GM21576 (cell line): ENCODE measurements at regions not wholly inside any gene's neighbourhood (a gene's known extent, or its start where the extent isn't known, plus 50 kb on each side); places are given as distances from the start of the nearest gene placed in this dataset.
"Not testable (repeated sequence)": the region's sequence is repeated elsewhere in the genome, so short reads cannot be mapped to it uniquely, and the experiment has no call there.

Experiments
- ATAC-seq: cut with Tn5 transposase; IDR thresholded peaks from one replicate; pipeline ENCODE4 v1.9.1; 2021; ENCODE audit warnings: mild to moderate bottlenecking, moderate library complexity; ENCODE audit not compliant: unreplicated experiment

DNA sequence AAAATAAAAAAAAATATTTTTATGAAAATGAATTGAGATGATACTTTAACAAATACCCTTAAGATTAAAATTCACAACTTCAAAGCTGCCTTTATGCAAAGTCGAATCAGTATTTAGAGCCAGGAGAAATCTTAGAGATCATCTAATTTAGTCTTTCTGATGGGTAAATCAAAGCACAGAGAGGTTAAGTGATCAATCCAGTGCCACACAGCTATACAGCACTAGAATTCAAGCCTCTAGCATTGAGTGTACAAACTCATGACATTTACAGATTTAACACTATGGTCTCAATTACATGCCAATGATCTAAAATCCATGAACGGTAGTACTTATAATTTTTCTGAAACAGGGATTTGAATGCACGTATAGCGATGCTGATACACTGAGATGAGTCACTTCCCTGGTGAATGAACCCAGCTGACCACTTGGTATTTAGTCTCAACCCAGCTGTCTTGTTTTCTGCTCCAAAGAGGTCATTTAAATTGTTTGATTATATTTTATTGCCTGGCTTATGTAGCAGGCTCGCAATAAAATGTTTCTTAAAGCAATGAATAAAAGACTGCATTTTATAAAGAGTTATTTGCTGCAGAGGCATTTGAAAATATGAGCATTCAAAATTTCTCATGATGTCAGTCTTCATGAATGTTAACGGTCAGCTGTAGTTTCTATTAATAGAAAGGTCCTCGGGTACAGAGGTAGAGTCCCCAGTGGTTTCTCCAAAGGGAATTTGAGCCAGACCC lies 152.4 kb upstream of the PRICKLE1 start:
- no peak for ATAC-seq

DNA sequence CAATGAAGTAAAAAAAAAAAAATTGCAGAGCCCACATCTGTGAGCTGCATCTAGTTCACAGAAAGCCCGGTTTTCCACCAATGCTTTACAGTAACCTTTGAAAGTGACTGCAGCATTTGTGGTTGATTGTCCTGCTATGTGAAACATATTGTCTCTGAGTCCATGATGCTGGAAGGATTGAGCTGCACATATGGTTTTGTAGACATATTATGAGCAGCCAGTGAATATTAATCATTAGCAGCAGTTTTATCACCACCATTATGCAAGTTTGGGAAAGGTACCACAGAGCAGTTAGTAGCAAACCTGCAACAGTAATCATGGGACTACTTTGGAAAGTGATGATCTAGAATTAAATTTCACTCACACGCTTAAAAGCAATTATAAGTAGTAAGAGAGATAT lies 151.5 kb upstream of the PRICKLE1 start:
- ATAC-seq: no peak

DNA sequence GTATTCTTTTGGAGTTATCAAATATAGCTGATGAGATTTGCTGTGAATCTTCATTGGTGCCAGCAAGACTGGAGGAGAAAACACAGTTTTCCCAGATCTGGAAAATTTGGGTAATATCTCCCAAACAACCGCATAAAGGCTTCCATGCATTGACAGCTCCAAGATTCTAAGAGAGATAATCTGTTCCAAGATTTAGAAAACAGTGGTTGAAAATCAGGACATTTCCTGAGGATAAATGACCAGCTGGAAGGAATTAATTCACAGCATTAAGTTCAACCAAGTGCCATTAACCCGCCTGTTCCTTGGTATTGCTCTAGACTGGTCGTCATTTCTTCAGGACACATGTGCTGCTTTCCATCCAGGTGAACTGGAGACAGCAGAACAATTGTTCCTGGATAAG lies 147.9 kb upstream of the PRICKLE1 start:
- no peak for ATAC-seq

DNA sequence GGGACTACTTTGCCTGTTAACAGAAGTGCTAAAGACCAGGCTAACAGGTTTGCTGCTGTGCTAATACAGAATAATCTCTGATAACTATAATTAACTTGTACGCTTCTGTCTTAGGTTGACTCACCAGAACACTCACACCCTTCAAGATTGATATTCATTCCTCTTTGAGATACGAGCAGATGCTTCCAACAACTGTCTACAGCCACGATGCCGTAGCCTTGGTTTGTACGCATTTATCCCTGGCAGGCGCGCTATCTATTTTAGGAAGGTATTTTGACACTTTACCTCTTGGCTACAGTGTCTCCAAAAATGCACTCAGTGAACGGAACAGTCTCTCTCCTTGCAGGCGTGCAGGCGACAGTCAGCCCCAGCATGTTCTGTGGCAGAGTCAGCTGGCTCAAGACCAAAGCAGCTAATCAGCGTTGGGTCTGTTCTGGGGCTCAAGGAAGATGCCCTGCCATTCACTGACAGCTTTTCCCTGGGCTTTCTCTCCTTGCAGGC lies 146.4 kb upstream of the PRICKLE1 start:
- ATAC-seq: no peak

DNA sequence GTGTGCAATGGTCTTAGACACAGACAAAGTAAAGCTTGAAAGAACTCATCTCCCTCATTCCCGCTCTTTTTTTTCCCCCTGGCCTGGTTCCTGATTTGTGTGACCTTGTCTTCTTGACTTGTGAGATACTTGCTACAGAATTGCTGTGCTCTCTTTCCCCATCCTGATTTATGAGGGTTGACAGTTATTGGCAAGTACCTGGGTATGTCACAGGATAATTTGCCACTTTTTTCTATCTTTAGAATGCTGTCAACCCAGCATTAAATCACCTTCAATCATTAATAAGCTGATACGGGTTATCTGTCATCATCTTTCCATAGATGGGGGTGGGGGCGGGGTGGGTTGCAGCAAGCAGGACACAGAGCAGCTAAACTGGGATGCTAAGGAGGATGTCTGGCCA lies 144.4 kb upstream of the PRICKLE1 start:
- ATAC-seq: no peak

DNA sequence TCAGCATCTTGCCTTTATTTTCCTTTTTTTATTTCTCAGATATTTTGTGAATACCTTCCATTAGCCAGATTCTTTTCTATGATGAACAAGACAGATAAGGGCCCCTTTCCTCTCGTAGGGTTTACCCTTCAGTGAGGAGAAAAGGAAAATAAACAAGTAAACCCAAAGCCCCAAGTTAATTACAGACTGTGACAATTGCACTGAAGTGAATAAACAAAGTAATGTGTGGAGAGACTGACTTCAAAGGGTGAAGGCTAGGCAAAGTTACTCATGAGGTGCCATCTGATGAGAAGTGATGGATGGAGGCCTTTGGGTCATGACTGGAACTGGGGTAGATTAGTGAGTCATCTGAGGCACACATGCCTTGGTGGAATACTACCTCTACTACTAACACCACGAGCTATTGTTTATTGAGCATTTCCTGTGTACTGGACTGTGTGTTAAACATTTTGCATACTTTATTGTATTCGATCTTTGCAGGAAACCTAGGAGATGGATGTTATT lies 143.4 kb upstream of the PRICKLE1 start:
- ATAC-seq: no peak

DNA sequence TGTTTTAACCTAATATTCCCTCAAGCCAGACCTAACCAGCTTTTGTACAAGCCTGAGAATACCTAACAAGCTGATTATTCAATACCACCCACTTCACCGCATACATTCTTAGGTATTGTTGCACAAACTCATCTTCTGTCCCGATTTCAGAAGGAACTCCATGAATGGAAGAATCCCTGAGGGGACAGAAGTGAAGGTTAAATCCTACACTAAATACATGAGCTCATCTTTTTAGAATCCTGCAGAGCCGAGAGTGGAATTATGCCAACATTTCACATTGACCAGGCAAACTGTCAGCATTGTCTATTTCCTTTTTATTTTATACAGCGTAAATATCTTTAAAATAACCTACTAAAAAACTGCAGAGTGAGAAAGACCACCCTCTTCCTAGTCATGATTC lies 140.7 kb upstream of the PRICKLE1 start:
- ATAC-seq: no peak

DNA sequence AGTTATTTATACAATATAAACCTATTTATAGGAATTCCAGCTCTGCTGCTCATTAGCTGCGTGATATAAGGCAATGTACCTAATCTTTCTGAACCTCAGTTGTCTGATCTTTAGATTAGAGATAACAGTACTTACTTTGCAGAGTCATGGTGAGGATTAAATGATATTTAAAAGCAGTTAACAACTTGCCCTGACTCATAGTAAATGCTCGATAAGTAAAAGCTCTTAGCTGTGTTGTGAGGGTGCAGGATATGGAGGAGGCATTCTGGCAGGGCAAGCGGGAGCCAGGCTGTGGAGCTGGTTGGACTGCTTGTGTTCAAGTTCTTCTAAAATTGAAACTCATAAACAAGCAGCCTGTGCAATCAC lies 140.0 kb upstream of the PRICKLE1 start:
- no peak for ATAC-seq

DNA sequence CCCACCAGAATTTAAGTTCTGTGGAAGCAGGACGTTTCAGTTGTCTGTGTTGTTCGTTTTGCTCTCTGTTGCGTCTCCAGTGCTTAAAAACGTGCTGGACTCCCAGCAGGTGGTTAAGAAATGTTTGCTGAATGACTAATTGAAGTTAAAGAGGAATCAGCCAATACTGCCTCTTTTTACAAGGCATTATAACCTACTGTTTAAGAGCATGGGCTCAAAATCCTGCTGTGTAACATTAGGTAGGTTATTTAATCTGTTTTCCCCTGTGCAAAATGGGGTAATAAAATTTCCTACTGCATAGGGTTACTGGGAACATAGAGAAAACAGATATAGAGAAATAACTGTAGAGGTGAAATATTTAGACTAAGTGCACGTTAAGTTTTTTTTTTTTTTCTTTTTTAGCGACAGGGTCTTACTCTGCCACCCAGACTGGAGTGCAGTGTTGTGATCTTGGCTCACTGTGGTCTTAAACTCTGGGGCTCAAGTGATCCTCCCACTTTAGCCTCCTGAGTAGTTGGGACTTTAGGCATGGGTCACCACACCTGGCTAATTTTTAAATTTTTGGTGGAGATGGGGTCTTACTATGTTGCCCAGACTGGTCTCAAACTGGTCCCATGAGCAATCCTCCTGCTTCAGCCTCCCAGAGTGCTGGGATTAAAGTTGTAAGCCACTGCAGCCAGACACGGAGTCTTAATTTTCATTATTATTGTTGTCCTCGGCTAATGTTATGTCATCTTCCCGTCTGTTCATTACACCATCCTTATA lies 139.4 kb upstream of the PRICKLE1 start:
- ATAC-seq: no peak

DNA sequence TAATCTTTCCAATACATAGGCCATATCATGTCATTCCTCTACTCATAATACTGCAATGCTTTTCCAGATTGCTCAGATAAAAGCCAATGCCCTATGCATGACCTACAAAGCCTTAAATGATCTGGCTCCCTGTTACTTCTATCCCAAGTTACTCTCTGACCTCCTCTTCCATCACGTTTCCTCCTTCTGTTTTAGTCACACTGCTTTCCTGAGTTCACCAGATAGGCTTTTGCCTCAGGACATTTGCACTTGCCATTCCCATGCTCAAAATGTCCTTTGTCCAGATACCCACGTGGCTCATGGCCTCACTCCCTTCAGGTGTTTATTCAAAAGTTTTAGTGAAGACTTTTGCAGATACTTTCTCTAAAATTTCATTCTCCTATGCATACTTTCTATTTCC lies 138.7 kb upstream of the PRICKLE1 start:
- no peak for ATAC-seq

DNA sequence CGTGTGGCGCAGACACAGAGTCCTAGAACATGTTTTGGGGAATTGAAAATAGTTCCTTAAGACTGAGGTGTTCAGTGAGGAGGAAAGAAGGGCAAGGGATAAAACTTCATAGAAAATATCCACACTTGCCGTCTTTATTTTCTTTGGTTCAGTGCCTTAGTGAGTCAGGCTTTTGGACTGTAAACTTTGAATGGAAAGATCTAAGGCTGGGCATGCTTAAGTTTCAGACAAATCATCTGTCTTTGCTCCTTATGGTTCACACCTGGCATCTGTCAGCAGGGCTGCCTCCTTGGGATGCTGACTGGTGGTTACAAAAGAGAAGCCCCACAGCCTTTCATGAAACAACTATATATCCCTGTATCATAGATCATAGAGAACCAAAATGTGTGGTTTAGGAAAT lies 136.3 kb upstream of the PRICKLE1 start:
- ATAC-seq: no peak

DNA sequence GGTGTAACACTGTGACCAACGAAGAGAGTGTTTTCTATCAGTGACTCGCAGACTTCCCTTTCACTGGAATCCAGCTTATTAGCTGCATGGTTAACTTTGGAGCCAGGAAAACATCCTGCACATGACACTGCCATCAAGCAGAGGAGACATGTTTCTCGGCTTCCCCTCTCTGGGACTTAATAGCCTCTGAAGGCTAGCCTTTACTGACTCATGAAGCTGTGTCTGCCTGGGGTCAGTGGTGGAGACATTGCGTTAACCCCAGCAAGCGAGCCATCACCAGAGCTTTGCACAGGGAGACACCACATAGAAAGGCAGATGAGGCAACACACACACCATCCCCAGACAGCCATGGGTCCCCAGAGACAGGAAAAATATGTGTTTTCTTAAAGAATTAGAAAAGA lies 126.9 kb upstream of the PRICKLE1 start:
- no peak for ATAC-seq

DNA sequence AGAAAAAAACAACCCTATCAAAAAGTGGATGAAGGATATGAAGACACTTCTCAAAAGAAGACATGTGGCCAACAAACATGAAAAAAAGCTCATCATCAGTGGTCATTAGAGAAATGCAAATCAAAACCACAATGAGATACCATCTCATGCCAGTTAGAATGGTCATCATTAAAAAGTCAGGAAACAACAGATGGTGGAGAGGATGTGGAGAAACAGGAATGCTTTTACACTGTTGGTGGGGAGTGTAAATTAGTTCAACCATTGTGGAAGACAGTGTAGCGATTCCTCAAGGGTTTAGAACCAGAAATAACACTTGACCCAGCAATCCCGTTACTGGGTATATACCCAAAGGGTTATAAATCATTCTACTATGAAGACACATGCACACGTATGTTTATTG lies 124.0 kb upstream of the PRICKLE1 start:
- ATAC-seq: not testable (repeated sequence)

DNA sequence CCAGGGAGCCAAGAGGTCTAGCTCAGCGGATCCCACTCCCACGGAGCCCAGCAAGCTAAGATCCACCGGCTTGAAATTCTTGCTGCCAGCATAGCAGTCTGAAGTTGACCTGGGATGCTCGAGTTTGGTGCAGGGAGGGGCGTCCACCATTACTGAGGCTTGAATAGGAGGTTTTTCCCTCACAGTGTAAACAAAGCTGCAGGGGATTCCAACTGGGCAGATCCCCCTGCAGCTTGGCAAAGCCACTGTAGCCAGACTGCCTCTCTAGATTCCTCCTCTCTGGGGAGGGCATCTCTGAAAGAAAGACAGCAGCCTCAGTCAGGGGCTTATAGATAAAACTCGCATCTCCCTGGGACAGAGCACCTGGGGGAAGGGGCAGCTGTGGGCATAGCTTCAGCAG lies 118.8 kb upstream of the PRICKLE1 start:
- ATAC-seq: not testable (repeated sequence)

DNA sequence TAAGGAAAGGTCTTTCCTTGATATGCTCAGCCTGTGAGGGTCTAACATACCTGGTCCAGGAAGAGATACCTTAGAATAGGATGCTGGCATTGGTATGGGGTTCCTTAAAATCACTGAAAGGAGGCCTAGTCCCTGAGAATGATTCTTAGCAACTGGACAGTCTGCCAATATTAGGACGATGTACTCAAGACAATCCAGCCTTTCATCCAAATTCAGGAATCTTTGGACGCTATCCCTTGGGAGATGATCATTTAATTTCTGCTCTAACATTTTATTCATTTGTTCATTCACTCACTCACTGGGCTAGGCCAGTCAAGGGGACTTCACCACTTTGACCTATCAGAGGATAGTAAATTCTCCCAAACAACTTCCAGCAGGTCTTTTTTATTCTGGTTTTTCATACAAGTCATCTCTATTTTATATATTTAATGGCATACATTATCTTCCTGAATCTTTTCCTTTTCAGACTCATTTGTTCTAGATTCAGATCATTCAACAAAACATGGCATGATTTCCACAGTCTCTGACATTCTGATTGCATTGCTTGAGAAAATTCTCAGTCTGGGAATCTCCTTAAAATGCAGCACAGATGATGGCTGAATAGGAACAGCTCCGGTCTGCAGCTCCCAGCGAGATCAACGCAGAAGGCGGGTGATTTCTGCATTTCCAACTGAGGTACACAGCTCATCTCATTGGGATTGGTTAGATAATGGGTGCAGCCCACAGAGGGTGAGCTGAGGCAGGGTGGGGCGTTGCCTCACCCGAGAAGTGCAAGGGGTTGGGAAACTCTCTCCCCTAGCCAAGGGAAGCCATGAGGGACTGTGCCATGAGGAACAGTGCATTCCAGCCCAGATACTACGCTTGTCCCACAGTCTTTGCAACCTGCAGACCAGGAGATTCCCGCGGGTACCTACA lies 118.0 kb upstream of the PRICKLE1 start:
- ATAC-seq: no peak

DNA sequence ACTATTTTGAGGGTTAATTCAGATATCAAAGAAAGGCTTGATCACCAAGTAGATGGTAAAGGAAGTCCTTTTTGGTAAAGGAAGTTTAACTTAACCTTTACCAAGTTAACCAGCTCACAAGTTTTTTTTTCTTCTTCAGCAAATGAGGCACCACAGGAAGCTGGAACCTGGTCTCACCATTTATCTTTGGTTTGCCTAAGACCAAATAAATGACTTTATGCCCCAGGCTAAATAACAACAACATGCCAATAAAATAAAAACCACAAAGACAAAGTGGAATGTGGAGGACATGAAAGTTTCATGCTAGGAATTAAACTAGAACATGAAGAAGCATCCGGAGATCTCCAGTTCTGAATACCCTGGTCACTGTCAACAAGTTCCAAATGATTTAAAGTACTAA lies 116.8 kb upstream of the PRICKLE1 start:
- no peak for ATAC-seq

DNA sequence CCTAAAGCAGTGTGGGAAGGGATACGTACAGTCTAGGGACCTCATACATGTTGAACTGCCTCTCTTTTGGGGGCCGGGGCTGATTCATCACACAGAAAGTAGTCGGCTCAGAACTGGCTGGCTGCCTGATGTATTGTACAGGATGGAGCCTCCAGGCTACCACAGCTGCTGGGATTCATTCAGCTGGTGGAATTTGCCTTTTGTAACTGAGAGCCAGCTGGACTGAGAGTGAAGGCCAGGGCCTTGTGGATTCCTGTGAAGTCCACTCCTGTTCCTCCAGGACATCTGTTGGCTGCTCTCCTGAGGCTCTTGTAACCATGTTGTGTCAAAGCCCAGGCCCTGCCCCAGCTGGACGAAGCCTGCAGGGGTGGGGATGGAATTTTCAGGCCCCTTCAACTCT lies 116.3 kb upstream of the PRICKLE1 start:
- no peak for ATAC-seq

DNA sequence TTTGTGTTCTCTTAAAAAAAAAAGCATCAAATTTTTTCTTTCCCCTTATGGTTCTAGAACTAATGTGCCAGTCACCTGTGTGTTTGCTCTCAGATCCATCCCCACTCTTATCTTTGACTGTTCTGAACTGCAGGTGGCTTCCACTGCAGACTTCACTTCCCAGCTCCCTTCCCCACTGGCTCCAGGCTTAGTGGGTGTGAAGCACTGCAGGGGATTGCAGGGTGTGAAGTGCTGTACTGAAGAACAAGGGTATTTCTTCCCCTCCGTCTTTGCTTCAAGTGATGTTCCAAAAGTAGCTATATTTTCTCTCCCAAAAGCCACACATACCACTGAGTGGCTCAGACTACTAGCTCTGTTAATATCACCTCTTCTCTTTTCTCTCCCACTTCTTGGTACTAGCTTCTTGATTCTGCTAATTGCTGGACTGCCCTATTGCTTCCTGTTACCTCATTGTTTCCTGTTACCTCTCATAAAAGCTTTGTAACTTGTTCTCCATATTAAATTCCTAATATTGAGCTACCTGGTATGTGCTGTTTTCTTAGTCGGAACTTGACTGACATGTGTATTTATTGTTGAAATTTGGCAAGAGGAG lies 115.4 kb upstream of the PRICKLE1 start:
- ATAC-seq: no peak

DNA sequence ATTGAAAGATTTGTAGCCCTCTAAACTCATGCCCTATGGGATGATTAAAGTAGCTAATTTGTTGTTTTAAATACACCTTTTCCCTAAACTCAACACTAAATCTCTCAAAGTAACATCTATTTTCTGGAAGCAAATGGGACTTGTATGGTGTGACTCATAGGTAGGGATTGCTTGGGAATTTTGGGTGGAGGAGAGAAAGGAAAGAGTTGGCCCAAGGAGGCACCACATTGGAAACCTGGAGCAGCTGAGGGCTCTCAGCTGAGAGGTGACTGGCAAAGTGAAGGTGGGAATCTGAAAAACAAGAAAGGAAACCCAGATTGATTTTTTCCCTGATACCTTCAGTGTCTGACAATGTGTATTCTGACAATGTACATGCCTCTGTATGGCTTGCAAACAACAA lies 114.8 kb upstream of the PRICKLE1 start:
- ATAC-seq: no peak

DNA sequence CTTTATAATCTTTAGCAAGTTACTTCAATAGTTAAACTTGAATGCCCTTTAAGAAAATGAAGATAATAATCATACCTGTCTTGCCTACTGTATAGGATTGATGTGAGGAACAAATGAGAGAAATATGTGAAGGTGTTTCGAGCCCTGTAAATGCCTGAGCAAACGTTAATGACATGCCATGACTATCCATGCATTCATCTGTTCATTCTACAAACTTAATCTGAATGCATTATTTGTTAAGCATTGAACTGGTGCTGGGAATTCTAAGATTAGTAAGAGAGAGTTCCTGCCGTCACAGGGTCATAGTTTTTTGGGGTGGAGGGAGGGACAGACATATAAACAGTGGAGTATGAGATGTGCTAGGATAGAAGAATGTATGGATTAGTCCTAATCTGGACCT lies 111.5 kb upstream of the PRICKLE1 start:
- no peak for ATAC-seq

DNA sequence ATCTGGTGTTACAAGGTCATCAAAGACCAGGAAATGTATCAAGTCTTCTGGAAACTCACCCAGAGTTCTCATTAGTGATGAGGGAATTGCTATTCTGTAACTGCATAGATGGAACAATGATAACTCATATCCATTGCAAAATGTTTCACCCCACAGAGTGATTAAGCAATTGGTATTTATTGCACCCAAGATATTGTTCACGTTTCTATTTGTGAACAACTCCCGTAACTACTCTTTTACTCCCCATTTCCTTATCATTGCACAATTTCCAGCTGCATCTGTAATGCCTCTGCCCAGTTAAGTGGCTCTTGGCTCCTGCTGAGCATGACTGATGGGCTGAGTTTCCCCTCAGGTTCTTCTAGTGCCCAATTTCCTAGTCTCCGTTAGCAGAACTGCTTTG lies 108.7 kb upstream of the PRICKLE1 start:
- no peak for ATAC-seq
